T-helper 9 cell (primary cell): ENCODE measurements at regions not wholly inside any gene's neighbourhood (a gene's known extent, or its start where the extent isn't known, plus 50 kb on each side); places are given as distances from the start of the nearest gene placed in this dataset.

Source experiments
- DNase-seq: peaks from one replicate; pipeline ENCODE4 v3.0.0-alpha.2; 2020

GRCh38 chr1:239802275-239802674, 289.4 kb upstream of the FMN2 start:
- DNase-seq = no peak

- DNase-seq = no peak
Measured at GRCh38 chr1:239803781-239804180, 287.9 kb upstream of the FMN2 start.

- no peak for DNase-seq
Measured at GRCh38 chr1:239804266-239804665, 287.4 kb upstream of the FMN2 start.

- no peak for DNase-seq
Measured at GRCh38 chr1:239805042-239805441, 286.6 kb upstream of the FMN2 start.

- no peak for DNase-seq
Measured at GRCh38 chr1:239805851-239806772, 285.6 kb upstream of the FMN2 start.

- DNase-seq = no peak
Measured at GRCh38 chr1:239806897-239807296, 284.8 kb upstream of the FMN2 start.

GRCh38 chr1:239807361-239807760, 284.3 kb upstream of the FMN2 start:
- DNase-seq = no peak

GRCh38 chr1:239810061-239810481, 281.6 kb upstream of the FMN2 start:
- no peak for DNase-seq

GRCh38 chr1:239811211-239811885, 280.3 kb upstream of the FMN2 start:
- DNase-seq = no peak

- no peak for DNase-seq
Measured at GRCh38 chr1:239812580-239812979, 279.1 kb upstream of the FMN2 start.

- no peak for DNase-seq
Measured at GRCh38 chr1:239814306-239814881, 277.3 kb upstream of the FMN2 start.

GRCh38 chr1:239815074-239815473, 276.6 kb upstream of the FMN2 start:
- no peak for DNase-seq

GRCh38 chr1:239816081-239816782, 275.5 kb upstream of the FMN2 start:
- no peak for DNase-seq

- DNase-seq = no peak
Measured at GRCh38 chr1:239817276-239817675, 274.4 kb upstream of the FMN2 start.

- DNase-seq = no peak
Measured at GRCh38 chr1:239817801-239818200, 273.9 kb upstream of the FMN2 start.

GRCh38 chr1:239819096-239819495, 272.6 kb upstream of the FMN2 start:
- no peak for DNase-seq

- no peak for DNase-seq
Measured at GRCh38 chr1:239819756-239820250, 271.9 kb upstream of the FMN2 start.

- DNase-seq = no peak
Measured at GRCh38 chr1:239823852-239824251, 267.8 kb upstream of the FMN2 start.

GRCh38 chr1:239826211-239826610, 265.5 kb upstream of the FMN2 start:
- DNase-seq = no peak

- no peak for DNase-seq
Measured at GRCh38 chr1:239826736-239827135, 264.9 kb upstream of the FMN2 start.

GRCh38 chr1:239829535-239829934, 262.1 kb upstream of the FMN2 start:
- no peak for DNase-seq

GRCh38 chr1:239831577-239832355, 259.9 kb upstream of the FMN2 start:
- no peak for DNase-seq
